Left lung (tissue), 4 donors: ENCODE measurements at regions not wholly inside any gene's neighbourhood (a gene's known extent, or its start where the extent isn't known, plus 50 kb on each side); places are given as distances from the start of the nearest gene placed in this dataset.

Experiments used
- ATAC-seq: fragments of 200-7000 bp; cut with Tn5 transposase; one replicate; pipeline ENCODE4 v1.9.1; 2020; ENCODE audit warnings: moderate library complexity
- DNase-seq, 4 donors: peaks; one replicate each; pipeline ENCODE4 v3.0.0-alpha.2; 2013 to 2020
- H3K27ac ChIP-seq, 2 donors: fragments of 200-600 bp; sonication (generic) in 1 of 2; one replicate each; pipeline versions ENCODE4 v1.5.0 to v1.8.0; 2020 to 2021
- H3K27me3 ChIP-seq, 2 donors: fragments of 200-600 bp; sonication (generic) in 1 of 2; one replicate each; pipeline versions ENCODE4 v1.5.0 to v1.8.0; 2020 to 2021
- H3K36me3 ChIP-seq, 2 donors: fragments of 200-600 bp; sonication (generic) in 1 of 2; one replicate each; pipeline versions ENCODE4 v1.5.0 to v1.8.0; 2020 to 2021
- H3K4me1 ChIP-seq, 2 donors: fragments of 200-600 bp; one replicate each; pipeline ENCODE4 v1.8.0; 2021
- H3K4me3 ChIP-seq, 2 donors: fragments of 200-600 bp; sonication (generic) in 1 of 2; one replicate each; pipeline versions ENCODE4 v1.5.0 to v1.8.0; 2020 to 2021; ENCODE audit warnings: mild to moderate bottlenecking in 1 of 2
- H3K9me3 ChIP-seq, 2 donors: fragments of 200-600 bp; sonication (generic) in 1 of 2; one replicate each; pipeline versions ENCODE4 v1.5.0 to v1.8.0; 2020 to 2021
- CTCF ChIP-seq, 2 donors: fragments of 200-600 bp; sonication (generic) in 1 of 2; IDR thresholded peaks; one replicate each; pipeline versions ENCODE4 v1.5.0 to v1.8.0; 2021; ENCODE audit warnings: antibody characterized with exemption in 2 of 2
- intact Hi-C, 2 donors: fragments of 100-400 bp; cut with DNase I; formaldehyde crosslinking; loops; one replicate each; pipeline versions ENCODE4 v1.11.2 to v1.14.2; 2022
- donor health status: DM: no; HTN: yes; CAD: no.
- donor health status: DM: no; HTN: no; CAD: no.

DNA sequence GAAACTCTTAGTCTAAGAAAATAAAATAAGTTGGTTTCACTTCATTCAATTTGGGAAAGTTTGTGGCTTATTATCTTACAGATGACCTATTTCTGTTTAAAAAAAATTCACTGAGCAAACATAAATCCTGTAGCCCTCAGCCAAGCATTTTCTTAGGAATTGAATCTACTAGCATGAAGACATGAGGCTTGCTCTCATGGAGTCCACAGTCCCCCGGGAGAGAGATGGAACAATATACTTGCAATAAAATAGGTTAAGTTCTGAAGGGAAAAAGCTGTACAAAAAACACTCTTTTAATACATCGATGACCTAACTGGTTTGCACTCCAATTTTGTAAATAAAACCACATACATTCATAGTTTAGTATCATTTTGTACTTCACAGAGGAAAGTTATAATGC is 642.6 kb upstream of the FAM241A start:
- intact Hi-C loops: no loop called here
- H3K27ac ChIP-seq: no peak overlapping the region
- DNase-seq (no peak), ATAC-seq (no peak)
- H3K36me3 ChIP-seq: no peaks in the 10 kb centered on the region
- no peaks in the 10 kb centered on the region for H3K9me3 ChIP-seq
- TF ChIP-seq CTCF (IDR thresholded peaks at IDR 0.05): no peak
- H3K4me1 ChIP-seq: no peaks in the 10 kb centered on the region
- no peaks in the 10 kb centered on the region for H3K27me3 ChIP-seq
- no peak overlapping the region for H3K4me3 ChIP-seq

DNA sequence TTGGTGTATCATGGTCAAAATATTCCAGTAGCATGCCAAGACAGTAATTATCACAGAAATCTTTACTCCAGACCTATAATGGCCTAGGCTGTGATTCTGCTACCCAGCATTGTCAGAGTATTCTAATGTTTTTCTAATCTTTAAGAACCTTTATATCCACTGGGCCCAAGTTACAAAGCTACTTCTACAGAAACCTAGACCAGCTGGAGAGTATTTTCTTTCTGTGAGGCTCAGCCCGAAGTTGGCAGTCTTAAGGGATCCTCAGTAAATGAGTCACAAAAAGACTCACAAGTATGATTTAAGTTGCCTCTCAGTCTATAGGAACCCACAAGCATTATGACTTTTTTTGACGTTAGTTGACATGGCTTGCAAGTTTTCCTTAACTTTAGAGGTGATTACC is 638.5 kb upstream of the FAM241A start:
- ATAC-seq (no peak), DNase-seq (no peak)
- no peak for TF ChIP-seq CTCF (IDR thresholded peaks at IDR 0.05)
- Histone ChIP-seq H3K36me3 (no peaks in the 10 kb centered on the region), H3K27ac (no peak overlapping the region), H3K4me3 (no peak overlapping the region), H3K9me3 (no peaks in the 10 kb centered on the region), H3K4me1 (no peaks in the 10 kb centered on the region), H3K27me3 (no peaks in the 10 kb centered on the region)
- intact Hi-C loops: no loop called here

DNA sequence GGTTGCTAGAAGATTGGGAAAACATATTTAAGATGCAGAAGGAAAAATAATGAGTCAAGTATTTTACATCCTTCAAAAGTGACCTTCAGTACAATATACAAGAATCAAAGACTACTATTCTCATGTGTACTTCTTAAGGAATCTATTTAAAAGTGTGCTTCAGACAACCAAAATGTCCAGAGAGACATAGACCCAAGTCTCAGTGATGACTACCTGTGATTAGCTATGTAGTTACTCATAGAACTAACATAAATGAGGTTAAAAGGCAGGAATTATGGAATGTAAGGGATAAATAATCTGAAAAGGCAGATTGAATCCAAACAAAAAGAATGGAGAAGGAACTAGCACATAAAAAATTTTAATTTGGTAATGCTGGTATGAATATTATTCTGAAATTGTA is 634.7 kb upstream of the FAM241A start:
- no peaks in the 10 kb centered on the region for H3K36me3 ChIP-seq
- no peak overlapping the region for H3K27ac ChIP-seq
- no peak for ATAC-seq
- H3K4me3 ChIP-seq: no peak overlapping the region
- no peak for TF ChIP-seq CTCF (IDR thresholded peaks at IDR 0.05)
- H3K27me3 ChIP-seq: no peaks in the 10 kb centered on the region
- intact Hi-C loops: no loop called here
- H3K4me1 ChIP-seq: no peaks in the 10 kb centered on the region
- no peak for DNase-seq
- no peaks in the 10 kb centered on the region for H3K9me3 ChIP-seq

DNA sequence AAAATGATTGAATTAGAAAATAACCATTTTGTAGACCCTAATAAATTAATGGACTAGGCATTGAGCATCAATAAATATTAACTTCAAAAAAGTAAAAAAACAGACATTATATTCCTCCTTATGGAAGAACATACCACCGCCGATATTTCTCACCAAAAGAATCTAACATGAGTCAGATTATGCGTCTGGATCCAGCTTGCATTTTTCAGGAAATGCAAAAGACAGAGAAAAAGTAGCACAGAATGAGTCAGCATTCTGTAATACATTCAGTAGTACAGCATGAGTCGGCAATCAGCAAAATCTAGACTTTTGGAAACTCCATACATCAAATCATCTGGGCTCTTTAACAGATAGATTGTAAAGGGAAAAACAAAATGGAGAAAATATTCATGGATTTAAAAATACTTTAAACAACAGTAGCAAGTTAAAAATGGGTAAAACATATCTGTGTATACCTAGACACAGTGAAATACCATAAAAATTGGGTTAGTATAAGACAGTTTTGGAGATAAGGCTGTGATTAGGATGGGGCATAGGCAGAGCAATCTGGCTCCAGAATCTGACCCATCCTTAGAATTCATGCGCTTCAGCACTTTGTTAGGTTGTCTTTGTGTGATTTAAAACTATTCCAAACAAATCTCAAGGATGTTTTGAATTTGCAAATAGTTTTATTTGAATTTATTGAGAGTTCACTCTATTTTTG is 633.0 kb upstream of the FAM241A start:
- Histone ChIP-seq H3K4me1 (no peaks in the 10 kb centered on the region), H3K27ac (no peak overlapping the region), H3K36me3 (no peaks in the 10 kb centered on the region), H3K27me3 (no peaks in the 10 kb centered on the region), H3K9me3 (no peaks in the 10 kb centered on the region), H3K4me3 (no peak overlapping the region)
- intact Hi-C loops: no loop called here
- ATAC-seq (no peak), DNase-seq (no peak)
- TF ChIP-seq CTCF (IDR thresholded peaks at IDR 0.05): no peak

DNA sequence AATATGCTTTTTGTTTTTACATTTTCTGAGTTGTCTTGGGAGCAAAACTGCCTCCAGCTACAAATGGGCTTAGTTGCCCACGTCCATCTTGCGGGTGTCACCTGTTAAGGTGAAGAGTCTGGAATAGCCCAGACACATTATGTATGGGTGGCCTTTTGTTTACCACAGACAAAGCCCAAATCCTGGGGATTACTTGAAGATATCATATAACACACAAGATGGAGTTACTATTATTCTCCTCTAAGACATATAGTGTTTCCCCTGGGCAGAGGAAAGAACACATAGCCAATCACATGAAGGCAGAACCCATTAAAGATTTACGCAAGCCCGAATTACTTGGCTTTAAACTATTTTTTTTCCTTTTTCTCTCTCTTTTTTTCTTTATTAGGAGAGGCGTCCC is 625.6 kb upstream of the FAM241A start:
- Histone ChIP-seq H3K27me3 (no peaks in the 10 kb centered on the region), H3K27ac (no peak overlapping the region), H3K9me3 (no peaks in the 10 kb centered on the region), H3K4me3 (no peak overlapping the region), H3K36me3 (no peaks in the 10 kb centered on the region), H3K4me1 (no peaks in the 10 kb centered on the region)
- intact Hi-C loops: no loop called here
- ATAC-seq (no peak), DNase-seq (no peak)
- no peak for TF ChIP-seq CTCF (IDR thresholded peaks at IDR 0.05)
